ENCODE measurements at regions not wholly inside any gene's neighbourhood (a gene's known extent, or its start where the extent isn't known, plus 50 kb on each side); places are given as distances from the start of the nearest gene placed in this dataset.

GRCh38 chr16:6913566-6913965 is 419.1 kb upstream of the RBFOX1 start:
- H3K27me3 ChIP-seq (ENCODE audit: low read length) = no peaks in the 10 kb centered on the region
- no peak overlapping the region for H3K9ac ChIP-seq (ENCODE audit: low read length)
- H4K20me1 ChIP-seq (ENCODE audit: low read depth, low read length) = no peaks in the 10 kb centered on the region
- no peak overlapping the region for H3K4me3 ChIP-seq (ENCODE audit: insufficient read depth, low read length, poor library complexity, severe bottlenecking)
- H3K9me2 ChIP-seq (replicated peaks; ENCODE audit: insufficient read depth, low read length) = no peaks in the 10 kb centered on the region
- no peaks in the 10 kb centered on the region for H3K79me2 ChIP-seq (ENCODE audit: insufficient read depth, low read length)
- TF ChIP-seq CTCF (IDR thresholded peaks at IDR 0.05; ENCODE audit: insufficient read depth, low read length, poor library complexity, severe bottlenecking) (no peak), EZH2phosphoT487 (conservative IDR thresholded peaks at IDR 0.05; ENCODE audit: low read length) (no peak)
- H2AFZ ChIP-seq (ENCODE audit: low read depth, low read length, severe bottlenecking) = no peak overlapping the region
- no peak overlapping the region for H3K27ac ChIP-seq (ENCODE audit: low read depth, low read length)
- H3F3A ChIP-seq (ENCODE audit: insufficient read depth) = no peaks in the 10 kb centered on the region
- no peaks in the 10 kb centered on the region for H3K36me3 ChIP-seq (ENCODE audit: low read length)
- no peak overlapping the region for H3K4me2 ChIP-seq (ENCODE audit: low read depth, low read length, poor library complexity, severe bottlenecking)
- no peaks in the 10 kb centered on the region for H3K9me3 ChIP-seq (ENCODE audit: insufficient read depth, low read length)

DNA sequence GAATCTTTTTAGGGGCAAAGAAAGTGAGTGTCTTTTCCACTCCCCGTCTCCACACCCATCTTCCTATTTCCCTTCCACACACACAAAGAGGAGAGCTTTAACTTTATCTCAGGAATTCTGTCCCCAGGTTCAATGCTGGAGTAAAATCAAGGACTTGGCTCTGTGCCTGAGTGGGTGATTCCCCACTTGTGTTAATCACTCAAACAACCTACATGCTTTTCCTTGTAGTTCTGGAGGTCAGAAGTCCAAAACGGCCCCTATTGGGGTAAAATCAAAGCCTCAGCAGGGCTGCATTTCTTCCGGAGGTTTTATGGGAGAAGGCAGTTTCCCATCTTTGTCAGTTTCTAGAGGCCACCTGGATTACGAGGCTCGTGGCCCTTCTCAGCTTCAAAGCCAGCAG is 422.3 kb upstream of the RBFOX1 start:
- Histone ChIP-seq H3K4me2 (ENCODE audit: low read depth, low read length, poor library complexity, severe bottlenecking) (no peak overlapping the region), H3K79me2 (ENCODE audit: insufficient read depth, low read length) (no peaks in the 10 kb centered on the region), H3K9me2 (replicated peaks; ENCODE audit: insufficient read depth, low read length) (no peaks in the 10 kb centered on the region), H4K20me1 (ENCODE audit: low read depth, low read length) (no peaks in the 10 kb centered on the region), H3F3A (ENCODE audit: insufficient read depth) (no peaks in the 10 kb centered on the region), H3K27me3 (ENCODE audit: low read length) (no peaks in the 10 kb centered on the region), H3K36me3 (ENCODE audit: low read length) (no peaks in the 10 kb centered on the region), H3K9me3 (ENCODE audit: insufficient read depth, low read length) (no peaks in the 10 kb centered on the region), H3K27ac (ENCODE audit: low read depth, low read length) (no peak overlapping the region), H3K9ac (ENCODE audit: low read length) (no peak overlapping the region), H2AFZ (ENCODE audit: low read depth, low read length, severe bottlenecking) (no peak overlapping the region), H3K4me3 (ENCODE audit: insufficient read depth, low read length, poor library complexity, severe bottlenecking) (no peak overlapping the region)
- TF ChIP-seq CTCF (IDR thresholded peaks at IDR 0.05; ENCODE audit: insufficient read depth, low read length, poor library complexity, severe bottlenecking) (no peak), EZH2phosphoT487 (conservative IDR thresholded peaks at IDR 0.05; ENCODE audit: low read length) (no peak)

DNA sequence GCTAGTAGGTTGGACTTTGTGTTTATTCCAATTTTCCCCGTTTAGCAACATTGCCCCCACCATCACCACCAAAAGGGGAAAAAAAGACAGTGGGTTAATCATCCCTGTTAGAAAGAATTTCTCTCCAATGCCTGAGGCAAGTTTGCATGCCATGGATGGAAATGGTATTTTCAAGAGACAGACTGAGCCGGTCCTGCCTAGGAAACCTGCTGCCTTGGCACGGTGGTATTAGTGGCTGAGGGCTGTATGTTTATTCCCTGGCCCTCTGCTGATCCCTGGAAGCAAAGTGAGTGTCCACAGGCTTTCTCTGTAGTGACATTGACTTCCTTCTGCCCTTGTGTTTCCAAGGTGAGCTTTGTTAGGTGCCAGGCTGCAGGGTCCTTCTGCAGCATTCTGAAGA is 427.0 kb upstream of the RBFOX1 start:
- TF ChIP-seq CTCF (IDR thresholded peaks at IDR 0.05; ENCODE audit: insufficient read depth, low read length, poor library complexity, severe bottlenecking) (no peak), EZH2phosphoT487 (conservative IDR thresholded peaks at IDR 0.05; ENCODE audit: low read length) (no peak)
- H3K9me2 ChIP-seq (replicated peaks; ENCODE audit: insufficient read depth, low read length) = no peaks in the 10 kb centered on the region
- no peak overlapping the region for H3K4me3 ChIP-seq (ENCODE audit: insufficient read depth, low read length, poor library complexity, severe bottlenecking)

More for the DNA sequence above, 427.0 kb upstream of the RBFOX1 start:
- Histone ChIP-seq H3K79me2 (ENCODE audit: insufficient read depth, low read length) (no peaks in the 10 kb centered on the region), H3K27ac (ENCODE audit: low read depth, low read length) (no peak overlapping the region), H3K27me3 (ENCODE audit: low read length) (no peaks in the 10 kb centered on the region), H3F3A (ENCODE audit: insufficient read depth) (no peaks in the 10 kb centered on the region), H4K20me1 (ENCODE audit: low read depth, low read length) (no peaks in the 10 kb centered on the region), H3K36me3 (ENCODE audit: low read length) (no peaks in the 10 kb centered on the region), H3K9me3 (ENCODE audit: insufficient read depth, low read length) (no peaks in the 10 kb centered on the region), H3K4me2 (ENCODE audit: low read depth, low read length, poor library complexity, severe bottlenecking) (no peak overlapping the region), H3K9ac (ENCODE audit: low read length) (no peak overlapping the region), H2AFZ (ENCODE audit: low read depth, low read length, severe bottlenecking) (no peak overlapping the region)

Measured in SU-DHL-6 (cell line).